Right renal cortex interstitium (tissue), 3 donors: ENCODE measurements at regions not wholly inside any gene's neighbourhood (a gene's known extent, or its start where the extent isn't known, plus 50 kb on each side); places are given as distances from the start of the nearest gene placed in this dataset.
"Not testable (repeated sequence)": the region's sequence is repeated elsewhere in the genome, so short reads cannot be mapped to it uniquely, and the experiment has no call there.

Experiments used
- DNase-seq, 3 donors: peaks; one replicate each; pipeline ENCODE4 v3.0.0-alpha.2; 2013; ENCODE audit warnings: low read depth in 3 of 3, low spot score in 2 of 3

- no peak for DNase-seq
Observed at GRCh38 chr4:186845137-186845842, 121.6 kb upstream of the FAT1 start.

- DNase-seq: no peak
Observed at GRCh38 chr4:186846426-186846825, 122.8 kb upstream of the FAT1 start.

GRCh38 chr4:186847429-186848131, 123.9 kb upstream of the FAT1 start:
- DNase-seq: not testable (repeated sequence)

GRCh38 chr4:186848437-186848836, 124.8 kb upstream of the FAT1 start:
- DNase-seq: no peak

- DNase-seq: no peak
Observed at GRCh38 chr4:186851291-186852072, 127.8 kb upstream of the FAT1 start.

GRCh38 chr4:186852073-186852420, 128.4 kb upstream of the FAT1 start:
- no peak for DNase-seq

- DNase-seq: no peak
Observed at GRCh38 chr4:186852964-186853391, 129.3 kb upstream of the FAT1 start.

- DNase-seq: no peak
Observed at GRCh38 chr4:186854256-186854655, 130.6 kb upstream of the FAT1 start.

GRCh38 chr4:186855111-186855510, 131.5 kb upstream of the FAT1 start:
- no peak for DNase-seq

GRCh38 chr4:186857793-186858192, 134.1 kb upstream of the FAT1 start:
- no peak for DNase-seq

GRCh38 chr4:186858355-186858754, 134.7 kb upstream of the FAT1 start:
- no peak for DNase-seq

GRCh38 chr4:186859420-186859819, 135.8 kb upstream of the FAT1 start:
- no peak for DNase-seq

- DNase-seq: no peak
Observed at GRCh38 chr4:186861317-186861716, 137.7 kb upstream of the FAT1 start.

GRCh38 chr4:186871856-186872255, 148.2 kb upstream of the FAT1 start:
- no peak for DNase-seq

GRCh38 chr4:186873095-186873494, 149.4 kb upstream of the FAT1 start:
- not testable (repeated sequence) for DNase-seq

- no peak for DNase-seq
Observed at GRCh38 chr4:186875476-186875875, 151.8 kb upstream of the FAT1 start.

- no peak for DNase-seq
Observed at GRCh38 chr4:186876961-186877626, 153.4 kb upstream of the FAT1 start.

- DNase-seq: no peak
Observed at GRCh38 chr4:186878203-186878776, 154.6 kb upstream of the FAT1 start.

GRCh38 chr4:186881521-186882220, 158.0 kb upstream of the FAT1 start:
- no peak for DNase-seq

- DNase-seq: no peak
Observed at GRCh38 chr4:186882293-186882692, 158.6 kb upstream of the FAT1 start.
